Dermis blood vessel endothelial cell (primary cell): ENCODE measurements at regions not wholly inside any gene's neighbourhood (a gene's known extent, or its start where the extent isn't known, plus 50 kb on each side); places are given as distances from the start of the nearest gene placed in this dataset.
"Not testable (repeated sequence)": the region's sequence is repeated elsewhere in the genome, so short reads cannot be mapped to it uniquely, and the experiment has no call there.

Experiments used
- DNase-seq: peaks from one replicate; pipeline ENCODE4 v3.0.0; 2010

GRCh38 chr3:18236726-18237125 lies 188.4 kb downstream of the SATB1 start:
- no peak for DNase-seq

GRCh38 chr3:18234717-18235335 lies 190.3 kb downstream of the SATB1 start:
- DNase-seq: no peak

- no peak for DNase-seq
These were observed 191.0 kb downstream of the SATB1 start for GRCh38 chr3:18233987-18234716.

- no peak for DNase-seq
These were observed 192.8 kb downstream of the SATB1 start for GRCh38 chr3:18232317-18232716.

- DNase-seq: no peak
These were observed 197.1 kb downstream of the SATB1 start for GRCh38 chr3:18228060-18228459.

GRCh38 chr3:18225709-18226108 lies 199.4 kb downstream of the SATB1 start:
- DNase-seq: no peak

- DNase-seq: no peak
These were observed 200.7 kb downstream of the SATB1 start for GRCh38 chr3:18224426-18224825.

GRCh38 chr3:18223974-18224373 lies 201.2 kb downstream of the SATB1 start:
- no peak for DNase-seq

- DNase-seq: no peak
These were observed 201.6 kb downstream of the SATB1 start for GRCh38 chr3:18223571-18223970.

GRCh38 chr3:18222686-18223085 lies 202.5 kb downstream of the SATB1 start:
- DNase-seq: no peak

GRCh38 chr3:18217507-18218174 lies 207.5 kb downstream of the SATB1 start:
- DNase-seq: no peak

- no peak for DNase-seq
These were observed 208.1 kb downstream of the SATB1 start for GRCh38 chr3:18216996-18217395.

GRCh38 chr3:18215639-18216038 lies 209.5 kb downstream of the SATB1 start:
- DNase-seq: no peak

GRCh38 chr3:18211116-18211515 lies 214.0 kb downstream of the SATB1 start:
- no peak for DNase-seq

- DNase-seq: no peak
These were observed 216.3 kb downstream of the SATB1 start for GRCh38 chr3:18208856-18209255.

GRCh38 chr3:18208091-18208490 lies 217.0 kb downstream of the SATB1 start:
- DNase-seq: no peak

- DNase-seq: no peak
These were observed 217.9 kb downstream of the SATB1 start for GRCh38 chr3:18207226-18207625.

- DNase-seq: not testable (repeated sequence)
These were observed 219.4 kb downstream of the SATB1 start for GRCh38 chr3:18205701-18206100.

- DNase-seq: no peak
These were observed 223.8 kb downstream of the SATB1 start for GRCh38 chr3:18201315-18201714.

- no peak for DNase-seq
These were observed 225.4 kb downstream of the SATB1 start for GRCh38 chr3:18199757-18200156.

GRCh38 chr3:18195836-18196235 lies 229.3 kb downstream of the SATB1 start:
- no peak for DNase-seq

GRCh38 chr3:18194431-18194830 lies 230.7 kb downstream of the SATB1 start:
- DNase-seq: no peak

- DNase-seq: no peak
These were observed 234.5 kb downstream of the SATB1 start for GRCh38 chr3:18190646-18191045.
